ENCODE measurements at regions not wholly inside any gene's neighbourhood (a gene's known extent, or its start where the extent isn't known, plus 50 kb on each side); places are given as distances from the start of the nearest gene placed in this dataset.

DNA sequence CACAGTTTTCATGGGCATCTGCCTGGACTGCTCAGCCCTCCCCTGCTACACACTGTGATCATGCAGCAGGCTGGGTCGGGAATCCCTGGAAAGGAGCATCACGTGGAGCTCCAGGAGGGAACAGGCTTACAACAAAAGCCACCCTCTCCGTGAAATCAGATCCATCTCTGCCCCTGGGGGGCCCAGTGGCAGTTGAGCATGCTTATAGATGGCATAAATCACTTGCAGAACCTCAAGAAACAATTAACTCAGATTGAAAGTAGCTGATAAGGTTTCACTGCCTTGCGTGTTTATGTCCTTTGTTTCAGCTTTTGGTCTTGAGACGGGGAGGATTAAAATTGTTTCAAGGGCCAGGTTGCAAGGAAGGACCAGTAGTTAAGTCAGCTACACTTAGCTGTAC, 354.8 kb upstream of the MEIS1 start:
- WGBS (ENCODE audit: low lambda C conversion rate, missing lambda C conversion rate) = 18% methylated on average over 5 of the region's 5 CpGs
- no peak overlapping the region for H3K4me3 ChIP-seq
- no peaks in the 10 kb centered on the region for H4K20me1 ChIP-seq (ENCODE audit: insufficient read depth, poor library complexity, severe bottlenecking)
- TF ChIP-seq EZH2 (IDR thresholded peaks at IDR 0.05; ENCODE audit: borderline replicate concordance) (no peak), EZH2phosphoT487 (IDR thresholded peaks at IDR 0.05; ENCODE audit: low read depth, severe bottlenecking, unreplicated experiment) (no peak), CTCF (IDR thresholded peaks at IDR 0.05; ENCODE audit: poor library complexity) (no peak)
- no peaks in the 10 kb centered on the region for H3K36me3 ChIP-seq (replicated peaks; ENCODE audit: insufficient read depth, low read depth)
- no peaks in the 10 kb centered on the region for H3K9me3 ChIP-seq (ENCODE audit: low read depth)
- DNase-seq (ENCODE audit: low spot score) = no peak
- no peak overlapping the region for H3K4me2 ChIP-seq
- H2AFZ ChIP-seq = no peak overlapping the region
- no peaks in the 10 kb centered on the region for H3K9me2 ChIP-seq (replicated peaks; ENCODE audit: insufficient read depth)
- no peaks in the 10 kb centered on the region for H3K79me2 ChIP-seq
- no peak overlapping the region for H3K27ac ChIP-seq
- no peaks in the 10 kb centered on the region for H3K4me1 ChIP-seq (ENCODE audit: insufficient read depth)
- no peaks in the 10 kb centered on the region for H3K27me3 ChIP-seq

- Histone ChIP-seq H3K4me3 (no peak overlapping the region), H3K4me1 (ENCODE audit: insufficient read depth) (no peaks in the 10 kb centered on the region), H3K9me2 (replicated peaks; ENCODE audit: insufficient read depth) (no peaks in the 10 kb centered on the region), H2AFZ (no peak overlapping the region), H3K36me3 (replicated peaks; ENCODE audit: insufficient read depth, low read depth) (no peaks in the 10 kb centered on the region), H3K27me3 (no peaks in the 10 kb centered on the region), H3K9me3 (ENCODE audit: low read depth) (no peaks in the 10 kb centered on the region), H4K20me1 (ENCODE audit: insufficient read depth, poor library complexity, severe bottlenecking) (no peaks in the 10 kb centered on the region), H3K79me2 (no peaks in the 10 kb centered on the region), H3K4me2 (no peak overlapping the region), H3K27ac (no peak overlapping the region)
- DNase-seq (ENCODE audit: low spot score) = no peak
- WGBS (ENCODE audit: low lambda C conversion rate, missing lambda C conversion rate) = 86% methylated on average over 4 of the region's 4 CpGs
- TF ChIP-seq EZH2phosphoT487 (IDR thresholded peaks at IDR 0.05; ENCODE audit: low read depth, severe bottlenecking, unreplicated experiment) (no peak), CTCF (IDR thresholded peaks at IDR 0.05; ENCODE audit: poor library complexity) (no peak), EZH2 (IDR thresholded peaks at IDR 0.05; ENCODE audit: borderline replicate concordance) (no peak)
Measured at GRCh38 chr2:66073172-66073571, 361.8 kb upstream of the MEIS1 start.

- Histone ChIP-seq H3K36me3 (replicated peaks; ENCODE audit: insufficient read depth, low read depth) (no peaks in the 10 kb centered on the region), H3K27me3 (no peaks in the 10 kb centered on the region), H4K20me1 (ENCODE audit: insufficient read depth, poor library complexity, severe bottlenecking) (no peaks in the 10 kb centered on the region), H3K27ac (no peak overlapping the region), H3K79me2 (no peaks in the 10 kb centered on the region), H2AFZ (no peak overlapping the region), H3K4me1 (ENCODE audit: insufficient read depth) (no peaks in the 10 kb centered on the region), H3K4me2 (peak overlapping the region; percentile 66), H3K9me2 (replicated peaks; ENCODE audit: insufficient read depth) (no peaks in the 10 kb centered on the region), H3K9me3 (ENCODE audit: low read depth) (no peaks in the 10 kb centered on the region), H3K4me3 (no peak overlapping the region)
- no peak for DNase-seq (ENCODE audit: low spot score)
- TF ChIP-seq EZH2phosphoT487 (IDR thresholded peaks at IDR 0.05; ENCODE audit: low read depth, severe bottlenecking, unreplicated experiment) = no peak
- no peak for TF ChIP-seq EZH2 (IDR thresholded peaks at IDR 0.05; ENCODE audit: borderline replicate concordance)
- no peak for TF ChIP-seq CTCF (IDR thresholded peaks at IDR 0.05; ENCODE audit: poor library complexity)
- 38% methylated on average over 21 of the region's 21 CpGs for WGBS (ENCODE audit: low lambda C conversion rate, missing lambda C conversion rate)
Measured at GRCh38 chr2:66070721-66071602, 364.0 kb upstream of the MEIS1 start.
